GM21526 (cell line): ENCODE measurements at regions not wholly inside any gene's neighbourhood (a gene's known extent, or its start where the extent isn't known, plus 50 kb on each side); places are given as distances from the start of the nearest gene placed in this dataset.

Source experiments
- ATAC-seq: cut with Tn5 transposase; IDR thresholded peaks from one replicate; pipeline ENCODE4 v1.9.1; 2021; ENCODE audit warnings: moderate library complexity; ENCODE audit not compliant: unreplicated experiment, low FRiP score

- no peak for ATAC-seq
These were observed 60.6 kb upstream of the CD34 start for GRCh38 chr1:207971331-207972219.

GRCh38 chr1:207970329-207971233 lies 59.7 kb upstream of the CD34 start:
- ATAC-seq = no peak

GRCh38 chr1:207969528-207969927 lies 58.6 kb upstream of the CD34 start:
- no peak for ATAC-seq

- no peak for ATAC-seq
These were observed 57.6 kb upstream of the CD34 start for GRCh38 chr1:207968521-207969009.

GRCh38 chr1:207967703-207968102 lies 56.8 kb upstream of the CD34 start:
- ATAC-seq = no peak

- ATAC-seq = no peak
These were observed 55.6 kb upstream of the CD34 start for GRCh38 chr1:207966521-207966920.

- ATAC-seq = no peak
These were observed 54.8 kb upstream of the CD34 start for GRCh38 chr1:207965392-207966387.

- ATAC-seq = no peak
These were observed 53.5 kb upstream of the CD34 start for GRCh38 chr1:207964195-207964966.

GRCh38 chr1:207963427-207964194 lies 52.7 kb upstream of the CD34 start:
- ATAC-seq = peak; percentile 68

- ATAC-seq = peak; percentile 24
These were observed 51.9 kb upstream of the CD34 start for GRCh38 chr1:207962716-207963426.
